ENCODE measurements at regions not wholly inside any gene's neighbourhood (a gene's known extent, or its start where the extent isn't known, plus 50 kb on each side); places are given as distances from the start of the nearest gene placed in this dataset.

- no peak for DNase-seq (ENCODE audit: low spot score)
These were observed 111.7 kb upstream of the AKIP1 start for GRCh38 chr11:8799273-8799672.

GRCh38 chr11:8800520-8801110, 110.4 kb upstream of the AKIP1 start:
- DNase-seq (ENCODE audit: low spot score), result no peak

- DNase-seq (ENCODE audit: low spot score), result no peak
These were observed 109.9 kb upstream of the AKIP1 start for GRCh38 chr11:8801121-8801520.

GRCh38 chr11:8802251-8802650, 108.7 kb upstream of the AKIP1 start:
- no peak for DNase-seq (ENCODE audit: low spot score)

GRCh38 chr11:8803973-8804372, 107.0 kb upstream of the AKIP1 start:
- no peak for DNase-seq (ENCODE audit: low spot score)

- no peak for DNase-seq (ENCODE audit: low spot score)
These were observed 105.7 kb upstream of the AKIP1 start for GRCh38 chr11:8805296-8805695.

- no peak for DNase-seq (ENCODE audit: low spot score)
These were observed 104.0 kb upstream of the AKIP1 start for GRCh38 chr11:8806974-8807373.

GRCh38 chr11:8807544-8808225, 103.3 kb upstream of the AKIP1 start:
- no peak for DNase-seq (ENCODE audit: low spot score)

GRCh38 chr11:8808226-8808585, 102.8 kb upstream of the AKIP1 start:
- no peak for DNase-seq (ENCODE audit: low spot score)

- DNase-seq (ENCODE audit: low spot score), result no peak
These were observed 101.6 kb upstream of the AKIP1 start for GRCh38 chr11:8809241-8809938.

GRCh38 chr11:8809939-8810539, 101.0 kb upstream of the AKIP1 start:
- no peak for DNase-seq (ENCODE audit: low spot score)

- DNase-seq (ENCODE audit: low spot score), result peak; percentile 18
These were observed 100.3 kb upstream of the AKIP1 start for GRCh38 chr11:8810540-8811301.

- DNase-seq (ENCODE audit: low spot score), result no peak
These were observed 99.4 kb upstream of the AKIP1 start for GRCh38 chr11:8811571-8811970.

- DNase-seq (ENCODE audit: low spot score), result no peak
These were observed 98.6 kb upstream of the AKIP1 start for GRCh38 chr11:8812438-8812837.

- DNase-seq (ENCODE audit: low spot score), result peak; percentile 77
These were observed 97.3 kb upstream of the AKIP1 start for GRCh38 chr11:8813658-8814057.

GRCh38 chr11:8814209-8814922, 96.6 kb upstream of the AKIP1 start:
- DNase-seq (ENCODE audit: low spot score), result no peak

- no peak for DNase-seq (ENCODE audit: low spot score)
These were observed 96.1 kb upstream of the AKIP1 start for GRCh38 chr11:8814923-8815240.

- no peak for DNase-seq (ENCODE audit: low spot score)
These were observed 92.6 kb upstream of the AKIP1 start for GRCh38 chr11:8818421-8818820.

- DNase-seq (ENCODE audit: low spot score), result no peak
These were observed 90.6 kb upstream of the AKIP1 start for GRCh38 chr11:8820401-8820800.

GRCh38 chr11:8822469-8822868, 88.5 kb upstream of the AKIP1 start:
- no peak for DNase-seq (ENCODE audit: low spot score)

GRCh38 chr11:8823174-8823742, 87.7 kb upstream of the AKIP1 start:
- no peak for DNase-seq (ENCODE audit: low spot score)

All from germinal center (tissue), 1 donor.